ENCODE measurements at regions not wholly inside any gene's neighbourhood (a gene's known extent, or its start where the extent isn't known, plus 50 kb on each side); places are given as distances from the start of the nearest gene placed in this dataset.

DNA sequence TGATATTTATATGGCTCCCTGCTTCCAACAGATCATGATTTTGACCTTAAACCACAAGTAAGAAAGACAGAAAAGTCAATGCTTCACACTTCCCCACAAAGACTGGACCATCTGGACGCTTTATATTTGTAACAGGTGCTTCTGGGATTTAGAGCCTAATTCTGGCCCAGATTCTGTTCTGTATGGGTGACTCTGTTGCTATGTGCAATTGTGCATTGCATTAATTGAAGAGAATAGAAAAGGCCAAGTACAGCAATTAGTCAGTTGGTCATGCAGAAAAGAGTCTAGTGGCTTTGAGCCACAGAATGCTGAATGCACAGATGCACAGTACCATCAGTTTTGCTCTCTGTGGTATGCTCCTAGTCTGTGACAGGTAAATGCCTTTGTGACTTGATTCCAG lies 657.4 kb upstream of the ATXN8OS start:
- WGBS (ENCODE audit: insufficient coverage, insufficient replicate concordance, low lambda C conversion rate, missing lambda C conversion rate) = 0% methylated on average over 1 of the region's 1 CpG
- H2AFZ ChIP-seq (ENCODE audit: control insufficient read depth, low read depth, low read length) = no peak overlapping the region
- no peak for ATAC-seq
- FAIRE-seq = no peak
- in situ Hi-C loops (cut with MboI) = no loop called here
- H3K27ac ChIP-seq (ENCODE audit: control insufficient read depth, insufficient read depth) = no peak overlapping the region
- BruUV-seq (replicated peaks) = no TSS peak
- ChIA-PET RAD21 (ENCODE audit: unreplicated experiment) (no interaction called here), POLR2A (no interaction called here), CTCF (no interaction called here), SMC1A (ENCODE audit: uncharacterized antibody, unreplicated experiment) (no interaction called here)
- H3K79me2 ChIP-seq (ENCODE audit: control insufficient read depth, insufficient read depth, low read length) = no peaks in the 10 kb centered on the region
- H3K9me3 ChIP-seq (replicated peaks; ENCODE audit: control insufficient read depth, insufficient read depth, low read length) = no peaks in the 10 kb centered on the region
- H3K4me3 ChIP-seq = no peak overlapping the region
- no peaks in the 10 kb centered on the region for H3K27me3 ChIP-seq (replicated peaks in 1 of 2; ENCODE audit: control insufficient read depth in 2 of 2, insufficient read depth in 2 of 2, low read length in 1 of 2)
- H3K4me1 ChIP-seq (ENCODE audit: control insufficient read depth, insufficient read depth, low read length) = no peaks in the 10 kb centered on the region
- H3K4me2 ChIP-seq (ENCODE audit: control insufficient read depth, insufficient read depth) = no peak overlapping the region
- intact Hi-C loops (cut with micrococcal nuclease; ENCODE audit: unreplicated experiment) = no loop called here
- TF ChIP-seq BCLAF1 (IDR thresholded peaks at IDR 0.05) = no peak
- TF ChIP-seq LARP7 (IDR thresholded peaks at IDR 0.05) = no peak
- TF ChIP-seq KAT2A (conservative IDR thresholded peaks at IDR 0.05; ENCODE audit: control insufficient read depth, low read depth, low read length) = no peak
- no peak for TF ChIP-seq GATAD2B (conservative IDR thresholded peaks at IDR 0.05; ENCODE audit: low read depth)
- no peaks in the 10 kb centered on the region for H4K20me1 ChIP-seq (ENCODE audit: control insufficient read depth, insufficient read depth)
- no peak for DNase-seq (ENCODE audit: low read depth, low spot score)
- no peaks in the 10 kb centered on the region for H3K36me3 ChIP-seq (ENCODE audit: control insufficient read depth in 2 of 2, insufficient read depth in 2 of 2, low read length in 1 of 2)
- no peak overlapping the region for H3K9ac ChIP-seq (ENCODE audit: control insufficient read depth, insufficient read depth, low read length)

DNA sequence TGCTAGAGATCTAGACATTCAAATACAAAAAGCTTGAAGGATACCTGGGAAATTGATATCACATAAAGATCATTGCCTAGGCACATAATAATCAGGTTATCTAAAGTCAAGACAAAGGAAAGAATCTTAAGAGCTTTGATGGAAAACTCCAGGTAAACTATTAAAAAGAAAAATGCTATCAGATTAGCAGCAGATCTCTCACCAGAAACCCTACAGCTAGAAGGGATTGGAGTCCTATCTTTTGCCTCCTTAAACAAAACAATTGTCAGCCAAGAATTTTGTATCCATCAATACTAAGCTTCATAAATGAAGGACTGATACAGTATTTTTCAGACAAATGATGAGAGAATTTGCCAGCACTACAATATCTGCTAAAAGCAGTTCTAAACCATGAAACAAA lies 682.4 kb upstream of the ATXN8OS start:
- FAIRE-seq (no peak), DNase-seq (ENCODE audit: low read depth, low spot score) (no peak), ATAC-seq (no peak)
- intact Hi-C loops (cut with micrococcal nuclease; ENCODE audit: unreplicated experiment) (no loop called here), in situ Hi-C loops (cut with MboI) (no loop called here)
- CTCF ChIA-PET = interaction anchor here (1.5 kb wide), 1 partner anchor 15 kb away, joined by 3 read pairs; no protein-coding TSS in a partner anchor
- SMC1A ChIA-PET (ENCODE audit: uncharacterized antibody, unreplicated experiment) = no interaction called here
- no peak overlapping the region for H3K27ac ChIP-seq (ENCODE audit: control insufficient read depth, insufficient read depth)
- BruUV-seq (replicated peaks) = no TSS peak
- no peaks in the 10 kb centered on the region for H3K27me3 ChIP-seq (replicated peaks in 1 of 2; ENCODE audit: control insufficient read depth in 2 of 2, insufficient read depth in 2 of 2, low read length in 1 of 2)
- H4K20me1 ChIP-seq (ENCODE audit: control insufficient read depth, insufficient read depth) = no peaks in the 10 kb centered on the region
- POLR2A ChIA-PET = no interaction called here
- no peaks in the 10 kb centered on the region for H3K36me3 ChIP-seq (ENCODE audit: control insufficient read depth in 2 of 2, insufficient read depth in 2 of 2, low read length in 1 of 2)
- no peaks in the 10 kb centered on the region for H3K4me1 ChIP-seq (ENCODE audit: control insufficient read depth, insufficient read depth, low read length)
- no peak overlapping the region for H2AFZ ChIP-seq (ENCODE audit: control insufficient read depth, low read depth, low read length)
- no peaks in the 10 kb centered on the region for H3K9me3 ChIP-seq (replicated peaks; ENCODE audit: control insufficient read depth, insufficient read depth, low read length)
- H3K9ac ChIP-seq (ENCODE audit: control insufficient read depth, insufficient read depth, low read length) = no peak overlapping the region
- RAD21 ChIA-PET (ENCODE audit: unreplicated experiment) = no interaction called here
- no peak overlapping the region for H3K4me2 ChIP-seq (ENCODE audit: control insufficient read depth, insufficient read depth)
- H3K79me2 ChIP-seq (ENCODE audit: control insufficient read depth, insufficient read depth, low read length) = no peaks in the 10 kb centered on the region
- no peak overlapping the region for H3K4me3 ChIP-seq
- TF ChIP-seq, protein P1, sequence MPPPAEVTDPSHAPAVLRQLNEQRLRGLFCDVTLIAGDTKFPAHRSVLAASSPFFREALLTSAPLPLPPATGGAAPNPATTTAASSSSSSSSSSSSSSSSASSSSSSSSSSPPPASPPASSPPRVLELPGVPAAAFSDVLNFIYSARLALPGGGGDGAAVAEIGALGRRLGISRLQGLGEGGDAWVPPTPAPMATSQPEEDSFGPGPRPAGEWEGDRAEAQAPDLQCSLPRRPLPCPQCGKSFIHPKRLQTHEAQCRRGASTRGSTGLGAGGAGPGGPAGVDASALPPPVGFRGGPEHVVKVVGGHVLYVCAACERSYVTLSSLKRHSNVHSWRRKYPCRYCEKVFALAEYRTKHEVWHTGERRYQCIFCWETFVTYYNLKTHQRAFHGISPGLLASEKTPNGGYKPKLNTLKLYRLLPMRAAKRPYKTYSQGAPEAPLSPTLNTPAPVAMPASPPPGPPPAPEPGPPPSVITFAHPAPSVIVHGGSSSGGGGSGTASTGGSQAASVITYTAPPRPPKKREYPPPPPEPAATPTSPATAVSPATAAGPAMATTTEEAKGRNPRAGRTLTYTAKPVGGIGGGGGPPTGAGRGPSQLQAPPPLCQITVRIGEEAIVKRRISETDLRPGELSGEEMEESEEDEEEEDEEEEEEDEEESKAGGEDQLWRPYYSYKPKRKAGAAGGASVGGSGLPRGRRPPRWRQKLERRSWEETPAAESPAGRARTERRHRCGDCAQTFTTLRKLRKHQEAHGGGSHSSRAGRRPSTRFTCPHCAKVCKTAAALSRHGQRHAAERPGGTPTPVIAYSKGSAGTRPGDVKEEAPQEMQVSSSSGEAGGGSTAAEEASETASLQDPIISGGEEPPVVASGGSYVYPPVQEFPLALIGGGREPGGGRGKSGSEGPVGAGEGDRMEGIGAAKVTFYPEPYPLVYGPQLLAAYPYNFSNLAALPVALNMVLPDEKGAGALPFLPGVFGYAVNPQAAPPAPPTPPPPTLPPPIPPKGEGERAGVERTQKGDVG (CRISPR knock-in tag; IDR thresholded peaks at IDR 0.05) = no peak
- TF ChIP-seq PML (IDR thresholded peaks at IDR 0.05; ENCODE audit: low read length) (no peak), ZSCAN29 (IDR thresholded peaks at IDR 0.05) (no peak), ZNF217 (IDR thresholded peaks at IDR 0.05) (no peak), SP1 (IDR thresholded peaks at IDR 0.05; ENCODE audit: low read depth, low read length) (no peak), KLF5 (IDR thresholded peaks at IDR 0.05; ENCODE audit: partially characterized antibody) (no peak), POLR2AphosphoS5 (IDR thresholded peaks at IDR 0.05; ENCODE audit: low read length) (no peak), IKZF1 (conservative IDR thresholded peaks at IDR 0.05) (no peak), TCF7 (IDR thresholded peaks at IDR 0.05; ENCODE audit: borderline replicate concordance) (no peak)
